NCI-H524 (cell line): ENCODE measurements at regions not wholly inside any gene's neighbourhood (a gene's known extent, or its start where the extent isn't known, plus 50 kb on each side); places are given as distances from the start of the nearest gene placed in this dataset.

Source experiments
- DNase-seq, 2 experiments: peaks; one replicate each; lab custom pipeline; 2025; lab: John Stamatoyannopoulos, UW

DNA sequence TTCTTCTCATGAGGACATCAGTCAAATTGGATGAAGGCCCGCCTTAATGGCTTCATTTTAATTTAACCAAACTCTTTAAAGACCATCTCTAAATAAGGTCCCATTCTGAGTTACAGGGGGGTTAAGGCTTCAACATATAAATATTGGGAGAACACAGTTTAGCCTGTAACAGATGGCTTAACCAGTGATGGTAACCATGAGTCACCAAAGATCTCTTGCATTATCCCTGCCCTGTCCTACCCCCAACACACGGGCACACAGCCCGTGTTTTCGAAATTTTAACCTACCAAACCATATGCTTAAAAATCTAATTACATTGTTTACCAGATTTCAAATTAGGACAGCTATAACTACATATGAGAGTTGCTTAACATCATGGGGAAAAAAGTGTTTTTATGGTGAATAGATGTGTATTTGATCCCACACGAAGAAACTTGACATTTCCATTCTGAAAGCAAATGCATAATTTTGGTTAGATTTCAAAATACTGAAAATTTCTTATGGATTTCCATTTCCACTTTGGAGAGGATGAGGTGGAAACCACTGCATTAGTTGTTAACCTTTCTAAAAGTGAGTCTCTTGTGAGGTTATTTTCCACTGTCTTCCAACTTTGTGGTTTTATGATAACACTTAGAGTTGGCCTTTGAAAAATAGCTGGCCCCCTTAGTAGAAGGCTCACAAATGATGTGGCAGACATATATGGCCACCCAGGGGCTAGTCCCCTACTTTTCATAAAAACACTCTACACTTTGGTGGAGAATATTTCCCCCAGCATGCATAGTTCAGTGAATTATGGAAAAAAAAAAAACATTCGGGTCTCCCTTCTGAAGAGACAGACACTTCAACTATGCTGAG lies 849.3 kb downstream of the TLE1 start:
- peak; percentile 0 to 40 for DNase-seq

DNA sequence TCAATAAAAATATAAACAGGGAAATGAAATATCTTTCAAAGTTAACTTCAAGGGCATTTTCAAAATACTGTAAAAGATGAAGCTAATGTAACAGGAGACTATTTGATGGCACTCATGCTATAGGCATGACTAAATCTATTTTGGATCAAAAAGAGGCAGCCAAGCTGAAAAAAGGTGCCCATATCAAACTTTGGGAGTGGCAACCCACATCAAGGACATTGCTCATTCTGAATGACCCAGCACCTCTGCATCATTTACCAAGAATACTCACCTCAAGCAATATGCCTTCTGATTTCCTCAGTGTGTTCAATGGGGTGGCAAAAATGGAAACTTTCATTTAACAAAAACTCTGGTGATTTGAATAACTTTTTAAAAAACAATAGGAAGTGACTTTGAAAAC lies 853.3 kb downstream of the TLE1 start:
- DNase-seq = no peak

DNA sequence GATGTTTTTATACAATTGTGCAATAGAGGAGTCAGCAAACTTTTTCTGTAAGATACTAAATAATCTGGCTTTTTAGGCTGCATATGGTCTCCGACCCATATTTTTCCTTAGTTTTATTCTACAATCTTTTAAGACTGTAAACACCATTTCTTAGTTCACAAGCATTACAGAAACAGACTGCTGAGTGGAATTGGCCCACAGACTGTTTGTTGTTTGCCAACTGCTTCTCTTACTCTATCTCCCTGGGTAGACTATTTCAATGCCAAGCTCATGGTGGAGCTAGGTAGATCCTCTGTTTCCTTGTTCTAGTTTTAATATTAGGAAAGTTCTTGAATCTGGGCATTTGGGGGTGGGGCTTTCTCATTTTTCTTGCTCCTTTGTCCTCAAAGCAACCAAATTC lies 857.6 kb downstream of the TLE1 start:
- no peak for DNase-seq

DNA sequence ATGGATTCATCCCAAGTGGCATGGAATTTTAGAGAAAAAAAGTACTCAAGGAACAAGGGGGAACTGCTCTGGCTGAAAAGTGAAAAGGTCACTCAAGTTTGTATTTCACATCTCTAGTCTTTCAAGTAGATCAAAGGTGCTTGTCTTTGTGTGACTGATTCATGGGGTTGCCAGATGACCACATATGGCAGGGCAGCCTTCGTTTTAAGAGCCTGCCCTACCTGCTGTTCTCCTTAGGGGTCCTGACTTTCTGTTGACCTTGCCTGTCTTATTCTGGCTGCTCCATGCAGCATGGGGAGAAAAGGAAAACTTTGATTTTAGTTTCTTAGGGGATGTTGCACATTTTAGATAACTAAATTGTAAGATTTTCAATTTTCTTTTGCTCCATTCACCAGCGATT lies 877.7 kb downstream of the TLE1 start:
- peak in 1 of 2 experiments; percentile 1 for DNase-seq

- no peak for DNase-seq
Observed at GRCh38 chr9:80811003-80811402, 878.3 kb downstream of the TLE1 start.

GRCh38 chr9:80806671-80807070 lies 882.7 kb downstream of the TLE1 start:
- no peak for DNase-seq

DNA sequence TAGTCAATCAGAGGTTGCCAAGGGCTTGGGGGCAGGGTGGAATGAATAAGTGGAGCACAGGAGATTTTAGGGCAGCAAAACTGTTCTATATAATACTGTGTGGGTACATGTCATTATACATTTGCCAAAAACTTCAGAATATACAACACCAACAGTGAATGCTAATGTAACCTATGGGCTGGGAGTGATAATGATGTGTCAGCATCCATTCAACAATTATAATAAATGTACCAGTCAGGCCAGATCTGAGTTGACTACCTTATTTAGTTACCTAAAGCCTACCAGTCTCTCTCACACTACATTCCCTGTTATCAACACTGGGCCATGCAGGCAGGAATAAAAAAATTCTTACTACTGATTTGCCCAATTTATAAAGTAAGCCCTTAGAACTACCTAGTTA lies 884.5 kb downstream of the TLE1 start:
- DNase-seq = no peak

- peak; percentile 40 to 82 for DNase-seq
Observed at GRCh38 chr9:80797831-80798688, 891.3 kb downstream of the TLE1 start.

GRCh38 chr9:80797101-80797829 lies 892.1 kb downstream of the TLE1 start:
- DNase-seq = peak; percentile 37 to 64

DNA sequence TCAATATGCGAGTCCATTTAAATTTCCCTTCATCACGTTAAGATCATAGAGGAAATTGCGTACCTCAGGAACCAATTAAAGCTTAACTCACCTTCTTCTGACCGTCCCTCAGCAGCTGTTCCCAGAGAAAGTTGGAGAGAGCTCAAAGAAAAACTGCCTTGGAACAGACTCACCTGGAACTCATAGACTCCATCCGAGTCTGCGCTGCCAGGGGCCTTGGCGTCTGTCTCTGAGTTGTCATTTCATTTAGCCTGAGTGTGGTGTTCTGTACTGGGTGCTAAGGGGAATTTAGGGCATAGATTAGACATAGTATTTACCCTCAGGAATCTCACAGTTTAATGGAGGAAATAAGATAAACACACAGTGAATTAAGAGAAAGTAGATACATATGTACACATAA lies 892.7 kb downstream of the TLE1 start:
- DNase-seq = peak; percentile 9 to 11

DNA sequence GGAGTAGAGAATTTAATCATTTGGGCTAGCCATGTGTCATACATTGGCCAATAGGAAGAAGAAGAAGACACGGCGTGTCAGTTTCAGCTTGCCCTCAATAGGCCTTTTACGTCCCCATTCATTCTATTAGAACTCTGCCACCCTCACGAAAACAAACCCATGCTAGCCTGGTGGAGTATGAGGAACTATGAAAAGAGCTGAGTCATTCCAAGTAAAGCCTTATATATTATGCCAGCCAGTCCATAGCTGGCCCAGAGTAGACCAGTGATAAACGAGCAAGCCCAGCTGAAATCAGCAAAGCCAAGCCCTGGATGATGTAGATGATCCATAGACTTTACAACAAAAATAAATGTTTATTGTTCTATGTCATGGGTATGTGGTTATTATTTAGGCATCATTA lies 895.1 kb downstream of the TLE1 start:
- DNase-seq = no peak

DNA sequence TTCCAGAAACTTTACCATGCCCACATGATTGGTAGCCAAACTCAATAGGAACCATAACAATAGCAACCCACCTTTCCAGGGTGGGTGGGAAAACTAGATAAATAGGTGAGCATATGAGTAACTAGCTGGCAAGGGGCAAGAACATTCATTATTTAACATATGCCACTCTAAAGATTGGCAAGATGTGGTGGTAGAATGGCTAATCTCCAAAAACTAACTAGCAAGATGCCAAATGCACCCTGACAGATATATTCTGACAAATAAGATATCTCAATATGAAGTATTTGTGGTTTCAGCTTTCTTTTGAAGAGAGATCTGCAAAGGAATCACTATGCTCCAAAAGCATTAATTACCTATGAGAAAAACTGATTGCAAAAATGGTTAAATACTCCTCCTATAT lies 895.6 kb downstream of the TLE1 start:
- DNase-seq = no peak

DNA sequence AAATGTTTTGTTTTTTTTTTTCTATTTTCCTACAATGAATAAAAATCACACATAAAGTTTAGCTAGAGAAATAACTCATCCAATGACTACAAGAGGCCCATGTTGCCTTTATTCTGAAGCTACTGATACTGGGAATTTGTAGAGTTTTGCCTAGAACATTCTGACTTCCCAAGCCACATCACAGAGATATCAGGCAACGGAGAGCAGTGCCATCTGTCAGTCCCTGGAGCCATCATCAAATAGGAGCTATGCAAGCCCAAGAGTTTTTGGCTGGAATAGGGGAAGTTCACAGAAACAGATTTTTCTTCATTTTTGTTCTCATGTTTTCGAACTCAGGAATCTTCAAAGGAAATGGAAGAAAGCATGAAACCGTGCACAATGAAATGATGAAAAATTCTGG lies 896.6 kb downstream of the TLE1 start:
- no peak for DNase-seq

DNA sequence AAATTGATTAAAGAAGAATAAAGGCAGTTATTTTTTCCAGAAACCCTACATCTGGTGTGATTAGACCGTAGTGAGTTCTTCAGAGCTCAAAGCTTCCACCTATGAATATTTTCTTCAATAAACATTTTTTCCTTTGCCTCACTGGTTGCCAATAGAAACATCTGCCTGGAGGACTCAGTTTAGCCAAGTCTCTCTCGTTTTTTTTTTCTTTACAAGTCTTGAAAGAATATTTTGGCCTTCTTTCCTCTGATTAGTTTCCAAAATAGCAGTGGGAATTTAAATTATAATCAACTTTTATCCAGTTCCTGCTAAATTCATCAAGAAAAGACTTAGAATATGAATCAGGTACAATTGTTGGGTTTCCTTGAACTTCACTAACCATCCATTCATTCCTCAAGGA lies 897.5 kb downstream of the TLE1 start:
- DNase-seq = no peak

- no peak for DNase-seq
Observed at GRCh38 chr9:80790764-80791163, 898.6 kb downstream of the TLE1 start.

GRCh38 chr9:80789831-80790230 lies 899.5 kb downstream of the TLE1 start:
- DNase-seq = no peak

DNA sequence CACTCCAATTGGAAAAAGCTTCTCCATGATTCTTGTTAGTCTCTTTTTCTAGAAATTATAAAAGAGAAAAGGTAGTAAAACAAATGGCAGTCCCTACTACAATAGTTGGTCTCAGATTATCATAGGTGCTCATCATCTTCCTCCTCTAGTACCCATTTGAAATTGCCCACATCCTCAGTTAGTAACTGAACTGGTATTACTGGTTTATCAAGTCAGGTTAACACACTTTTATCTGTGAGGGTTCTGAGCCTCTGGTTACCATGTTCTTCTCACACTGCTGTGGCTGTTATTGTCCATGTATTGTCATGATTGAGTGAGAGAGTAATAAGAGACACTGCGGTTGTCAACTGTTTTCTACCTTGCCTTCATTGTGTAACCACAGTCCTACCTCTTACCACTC lies 901.7 kb downstream of the TLE1 start:
- no peak for DNase-seq

DNA sequence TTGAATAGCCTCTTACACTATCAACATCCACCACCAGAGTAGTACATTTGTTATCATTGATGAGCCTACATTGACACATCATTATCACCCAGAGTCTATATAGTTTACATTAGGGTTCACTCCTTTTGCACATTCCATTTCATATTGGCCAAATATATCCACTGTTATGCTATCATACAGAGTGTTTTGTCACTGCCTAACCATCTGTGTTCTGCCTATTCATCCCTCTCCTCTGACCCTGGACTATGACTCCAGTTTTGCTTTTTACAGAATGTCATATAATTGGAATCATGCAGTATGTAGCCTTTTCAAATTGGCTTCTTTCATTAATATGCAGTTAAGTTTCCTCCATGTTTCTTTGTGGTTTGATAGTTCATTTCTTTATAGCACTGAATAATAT lies 904.7 kb downstream of the TLE1 start:
- no peak for DNase-seq

DNA sequence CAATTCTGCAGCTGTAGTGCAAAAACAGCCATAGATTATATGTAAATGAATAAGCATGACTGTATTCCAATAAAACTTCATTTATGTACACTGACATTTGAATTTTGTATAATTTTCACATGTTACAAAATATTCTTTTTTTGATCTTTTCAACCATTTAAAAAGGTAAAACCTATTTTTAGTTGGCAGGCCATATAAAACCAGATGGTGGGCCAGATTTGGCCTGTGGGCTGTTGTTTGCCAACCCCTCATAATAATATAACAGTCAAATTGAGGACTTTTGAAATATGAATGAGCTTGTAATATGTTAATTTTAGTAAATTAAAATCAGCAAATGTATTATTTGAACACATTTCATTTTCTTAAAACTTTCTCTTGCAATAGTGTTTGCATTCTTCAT lies 913.4 kb downstream of the TLE1 start:
- no peak for DNase-seq

DNA sequence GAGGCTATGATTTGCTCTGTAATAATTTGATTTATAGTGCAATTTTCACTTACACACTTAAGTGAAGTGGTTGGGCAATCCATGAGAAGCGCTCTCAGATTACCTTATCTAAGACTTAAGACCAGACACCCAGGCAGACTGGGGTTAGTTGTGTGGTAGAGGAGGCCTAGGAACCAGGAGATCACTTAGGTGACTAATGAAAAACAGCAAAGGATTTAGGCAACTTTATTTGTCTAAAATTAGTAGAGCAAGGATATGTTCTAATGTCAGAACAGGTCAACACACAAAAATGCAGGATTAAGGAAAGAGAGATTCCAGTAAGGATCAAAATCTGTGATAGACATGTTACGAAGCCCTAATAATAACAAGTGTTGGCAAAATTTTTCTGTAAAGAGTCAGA lies 913.8 kb downstream of the TLE1 start:
- DNase-seq = peak; percentile 3 to 47

- DNase-seq = no peak
Observed at GRCh38 chr9:80771555-80772347, 917.6 kb downstream of the TLE1 start.

- no peak for DNase-seq
Observed at GRCh38 chr9:80763536-80763935, 925.8 kb downstream of the TLE1 start.
